Gastrocnemius medialis (tissue), 4 donors: ENCODE measurements at regions not wholly inside any gene's neighbourhood (a gene's known extent, or its start where the extent isn't known, plus 50 kb on each side); places are given as distances from the start of the nearest gene placed in this dataset.

ENCODE experiments used
- CTCF ChIP-seq, 5 experiments: fragments of 450-650 bp in 3 of 5; fragments of 200-600 bp in 2 of 5; sonication (generic) in 2 of 5; IDR thresholded peaks in 4 of 5; conservative IDR thresholded peaks in 1 of 5; 1 replicate in 4 of 5; 2 replicates in 1 of 5; pipeline ENCODE4 v1.5.1; 2016 to 2019; ENCODE audit warnings: antibody characterized with exemption in 5 of 5, mild to moderate bottlenecking in 3 of 5, moderate library complexity in 3 of 5
- POLR2A ChIP-seq, 2 donors: fragments of 450-650 bp; IDR thresholded peaks; one replicate each; pipeline ENCODE4 v1.6.1; 2017; ENCODE audit warnings: antibody characterized with exemption in 2 of 2, mild to moderate bottlenecking in 2 of 2, moderate library complexity in 2 of 2

- no peak for TF ChIP-seq CTCF (IDR thresholded peaks at IDR 0.05 in 4 of 5, conservative IDR thresholded peaks at IDR 0.05 in 1 of 5)
- no peak for TF ChIP-seq POLR2A (IDR thresholded peaks at IDR 0.05)
These were observed 68.1 kb upstream of the STARD13 start for GRCh38 chr13:33353646-33354045.
